Sigmoid colon (tissue), 4 donors: ENCODE measurements at regions not wholly inside any gene's neighbourhood (a gene's known extent, or its start where the extent isn't known, plus 50 kb on each side); places are given as distances from the start of the nearest gene placed in this dataset.

Experiments
- CTCF ChIP-seq, 4 experiments: fragments of 450-650 bp in 3 of 4; fragments of 200-600 bp in 1 of 4; IDR thresholded peaks; one replicate each; pipeline ENCODE4 v1.5.1; 2016 to 2019; ENCODE audit warnings: antibody characterized with exemption in 4 of 4, mild to moderate bottlenecking in 3 of 4, moderate library complexity in 2 of 4
- POLR2A ChIP-seq, 2 donors: fragments of 450-650 bp; IDR thresholded peaks; one replicate each; pipeline ENCODE4 v1.6.1; 2016; ENCODE audit warnings: antibody characterized with exemption in 2 of 2, mild to moderate bottlenecking in 2 of 2, moderate library complexity in 2 of 2
- POLR2AphosphoS5 ChIP-seq, 4 donors: sonication (generic); formaldehyde crosslinking; IDR thresholded peaks; one replicate each; pipeline ENCODE4 v1.6.1; 2017; ENCODE audit warnings: antibody characterized with exemption in 4 of 4

GRCh38 chr2:59959944-59960343, 593.5 kb downstream of the BCL11A start:
- TF ChIP-seq POLR2A (IDR thresholded peaks at IDR 0.05) (no peak), CTCF (IDR thresholded peaks at IDR 0.05) (no peak), POLR2AphosphoS5 (IDR thresholded peaks at IDR 0.05) (no peak)
